Retina (tissue), 1 donor: ENCODE measurements at regions not wholly inside any gene's neighbourhood (a gene's known extent, or its start where the extent isn't known, plus 50 kb on each side); places are given as distances from the start of the nearest gene placed in this dataset.

Experiments used
- DNase-seq: peaks from one replicate; pipeline ENCODE4 v3.0.0-alpha.2; 2016

GRCh38 chr2:611519-611918 is 65.7 kb downstream of the TMEM18 start:
- DNase-seq = no peak

- no peak for DNase-seq
These were observed 66.7 kb downstream of the TMEM18 start for GRCh38 chr2:610491-610890.

- no peak for DNase-seq
These were observed 67.3 kb downstream of the TMEM18 start for GRCh38 chr2:609881-610280.

- no peak for DNase-seq
These were observed 67.8 kb downstream of the TMEM18 start for GRCh38 chr2:609449-609848.

- DNase-seq = no peak
These were observed 68.5 kb downstream of the TMEM18 start for GRCh38 chr2:608711-609110.

- DNase-seq = no peak
These were observed 68.9 kb downstream of the TMEM18 start for GRCh38 chr2:608297-608696.

- no peak for DNase-seq
These were observed 69.5 kb downstream of the TMEM18 start for GRCh38 chr2:607709-608108.

- DNase-seq = no peak
These were observed 70.0 kb downstream of the TMEM18 start for GRCh38 chr2:607172-607571.

- no peak for DNase-seq
These were observed 71.3 kb downstream of the TMEM18 start for GRCh38 chr2:605674-606608.

GRCh38 chr2:604854-605524 is 72.2 kb downstream of the TMEM18 start:
- DNase-seq = no peak

GRCh38 chr2:604385-604784 is 72.8 kb downstream of the TMEM18 start:
- no peak for DNase-seq

- no peak for DNase-seq
These were observed 73.3 kb downstream of the TMEM18 start for GRCh38 chr2:603869-604268.

GRCh38 chr2:603427-603826 is 73.8 kb downstream of the TMEM18 start:
- DNase-seq = no peak

- no peak for DNase-seq
These were observed 74.4 kb downstream of the TMEM18 start for GRCh38 chr2:602571-603359.

- DNase-seq = no peak
These were observed 75.3 kb downstream of the TMEM18 start for GRCh38 chr2:601806-602455.

GRCh38 chr2:601387-601698 is 75.9 kb downstream of the TMEM18 start:
- DNase-seq = no peak

- no peak for DNase-seq
These were observed 76.4 kb downstream of the TMEM18 start for GRCh38 chr2:600542-601386.

GRCh38 chr2:599601-600000 is 77.6 kb downstream of the TMEM18 start:
- DNase-seq = no peak

- DNase-seq = no peak
These were observed 79.0 kb downstream of the TMEM18 start for GRCh38 chr2:598058-598802.

GRCh38 chr2:595831-596592 is 81.2 kb downstream of the TMEM18 start:
- DNase-seq = no peak
